HepG2 (cell line): ENCODE measurements at regions not wholly inside any gene's neighbourhood (a gene's known extent, or its start where the extent isn't known, plus 50 kb on each side); places are given as distances from the start of the nearest gene placed in this dataset.
"Not testable (repeated sequence)": the region's sequence is repeated elsewhere in the genome, so short reads cannot be mapped to it uniquely, and the experiment has no call there.

Experiments used
- ATAC-seq: fragments of 200-7000 bp; cut with Tn5 transposase; 3 replicates; pipeline ENCODE4 v1.9.1; 2020; ENCODE audit warnings: mild to moderate bottlenecking, moderate library complexity
- BruUV-seq: library from RNA; stranded (reverse); fragments of 400-500 nt; replicated peaks from 2 replicates; lab custom pipeline; 2021; lab: Mats Ljungman, UMichigan
- CTCF ChIA-PET: fragments of 300-600 bp; formaldehyde crosslinking; extraction: SDS; loops from one replicate; lab custom pipeline; 2021; ENCODE audit warnings: low total read pairs, inconsistent platforms, low intra/inter-chr PET ratio; lab: Yijun Ruan, JAX
- POLR2A ChIA-PET: fragments of 350-600 bp; sonication (Branson Sonifier 250); formaldehyde crosslinking; loops from one replicate; lab custom pipeline; 2020; ENCODE audit warnings: antibody characterized with exemption, inconsistent platforms; lab: Yijun Ruan, JAX
- DNase-seq: peaks from one replicate; pipeline ENCODE4 v3.0.0-alpha.2; 2015; ENCODE audit warnings: low spot score
- FAIRE-seq: peaks from 3 replicates; lab custom pipeline; 2011; peaks lifted over from hg19 to GRCh38; lab: Jason Lieb, UNC
- H2AFZ ChIP-seq: one replicate; pipeline ENCODE4 v1.6.1; 2011; ENCODE audit warnings: low read length, inconsistent platforms
- H3K27ac ChIP-seq: fragments of 300-600 bp; 3 replicates; pipeline ENCODE4 v1.8.0; 2011; ENCODE audit warnings: mixed run types, mild to moderate bottlenecking, mixed read lengths, low read length, inconsistent platforms; ENCODE audit not compliant: insufficient read depth; ENCODE audit errors: extremely low read length
- H3K27me3 ChIP-seq, 2 experiments: fragments of 200-600 bp in 1 of 2; 2 replicates in 1 of 2; 3 replicates in 1 of 2; pipeline versions ENCODE4 v1.6.0 to v1.8.0; 2011; ENCODE audit warnings: low read length in 2 of 2, mild to moderate bottlenecking in 2 of 2, moderate library complexity in 2 of 2, inconsistent platforms in 1 of 2; ENCODE audit not compliant: insufficient read depth in 2 of 2, control insufficient read depth in 1 of 2
- H3K36me3 ChIP-seq, 2 experiments: fragments of 200-600 bp in 1 of 2; replicated peaks in 1 of 2; 2 replicates in 1 of 2; 3 replicates in 1 of 2; pipeline versions ENCODE4 v1.5.1 to v1.8.0; 2011; ENCODE audit warnings: low read length in 2 of 2, inconsistent platforms in 1 of 2; ENCODE audit not compliant: insufficient read depth in 2 of 2, control insufficient read depth in 1 of 2
- H3K4me1 ChIP-seq: 2 replicates; pipeline ENCODE4 v1.5.1; 2012; ENCODE audit warnings: low read length, inconsistent platforms; ENCODE audit not compliant: insufficient read depth
- H3K4me2 ChIP-seq: 2 replicates; pipeline ENCODE4 v1.6.0; 2011; ENCODE audit warnings: low read depth, low read length, inconsistent platforms
- H3K4me3 ChIP-seq, 3 experiments: fragments of 200-600 bp in 1 of 3; sonication (generic), shearing (Covaris generic) in 1 of 3; replicated peaks in 1 of 3; 2 replicates each; pipeline ENCODE4 v1.5.1; 2011 to 2016; ENCODE audit warnings: low read length in 3 of 3, inconsistent platforms in 2 of 3, low read depth in 2 of 3, mild to moderate bottlenecking in 2 of 3, control low read depth in 1 of 3, mixed read lengths in 1 of 3; ENCODE audit not compliant: insufficient read depth in 1 of 3
- H3K79me2 ChIP-seq: one replicate; pipeline ENCODE4 v1.6.1; 2011; ENCODE audit warnings: low read length, inconsistent platforms; ENCODE audit not compliant: insufficient read depth
- H3K9ac ChIP-seq: 2 replicates; pipeline ENCODE4 v1.6.0; 2011; ENCODE audit warnings: mild to moderate bottlenecking, low read depth, low read length, inconsistent platforms; ENCODE audit not compliant: insufficient read depth
- H3K9me3 ChIP-seq: 2 replicates; pipeline ENCODE4 v1.5.1; 2012; ENCODE audit warnings: mild to moderate bottlenecking, low read length
- H4K20me1 ChIP-seq: 2 replicates; pipeline ENCODE4 v1.6.0; 2011; ENCODE audit warnings: inconsistent platforms, mild to moderate bottlenecking, low read length, moderate library complexity; ENCODE audit not compliant: insufficient read depth
- CENPT ChIP-seq: sonication (generic); formaldehyde crosslinking; IDR thresholded peaks from 2 replicates; pipeline ENCODE4 v1.8.0; 2022; ENCODE audit warnings: low read depth, mild to moderate bottlenecking, moderate library complexity, missing genetic modification reagents
- CREBL2 ChIP-seq: sonication (generic); formaldehyde crosslinking; IDR thresholded peaks from 2 replicates; pipeline ENCODE4 v1.8.1; 2023; ENCODE audit warnings: missing genetic modification reagents, mild to moderate bottlenecking, borderline replicate concordance
- DMAP1 ChIP-seq: IDR thresholded peaks from 2 replicates; pipeline ENCODE4 v1.6.1; 2016
- MAX ChIP-seq: IDR thresholded peaks from 2 replicates; pipeline ENCODE4 v1.6.1; 2012; ENCODE audit warnings: inconsistent platforms
- PHF20 ChIP-seq: sonication (generic); formaldehyde crosslinking; IDR thresholded peaks from 2 replicates; pipeline ENCODE4 v1.5.0; 2020; ENCODE audit warnings: mild to moderate bottlenecking, missing genetic modification reagents
- STAG1 ChIP-seq: sonication (generic); formaldehyde crosslinking; IDR thresholded peaks from 2 replicates; pipeline ENCODE4 v1.4.0; 2020; ENCODE audit warnings: missing genetic modification reagents
- ZBTB3 ChIP-seq: sonication (generic); formaldehyde crosslinking; IDR thresholded peaks from 2 replicates; pipeline ENCODE4 v1.4.0; 2020; ENCODE audit warnings: low read depth, mild to moderate bottlenecking, moderate library complexity, missing genetic modification reagents, borderline replicate concordance
- ZNF75D ChIP-seq: sonication (generic); formaldehyde crosslinking; IDR thresholded peaks from 2 replicates; pipeline ENCODE4 v1.8.1; 2023; ENCODE audit warnings: missing genetic modification reagents, mild to moderate bottlenecking, borderline replicate concordance
- ZNF782 ChIP-seq: sonication (generic); formaldehyde crosslinking; IDR thresholded peaks from 2 replicates; pipeline ENCODE4 v1.4.0; 2020; ENCODE audit warnings: missing genetic modification reagents, mild to moderate bottlenecking, borderline replicate concordance
- ZSCAN12 ChIP-seq: sonication (generic); formaldehyde crosslinking; IDR thresholded peaks from 2 replicates; pipeline ENCODE4 v1.9.0; 2021; ENCODE audit warnings: mild to moderate bottlenecking, missing genetic modification reagents
- WGBS: methylation state at CpG from one replicate; pipeline ENCODE4 v1.1.6; 2017; ENCODE audit warnings: low lambda C conversion rate; 5-methylcytosine and 5-hydroxymethylcytosine counted together
- in situ Hi-C: cut with HindIII; loops from 2 replicates; pipeline ENCODE4 v1.10.0; 2017; ENCODE audit warnings: low pct_unique_long_range_greater_than_20kb; ENCODE audit not compliant: extremely low pct_ligation_motif_present
- intact Hi-C: fragments of 100-400 bp; cut with micrococcal nuclease; formaldehyde crosslinking; loops from one replicate; pipeline ENCODE4 v1.10.0; 2022; ENCODE audit not compliant: unreplicated experiment

GRCh38 chr1:232346844-232347243 is 283.1 kb downstream of the SIPA1L2 start:
- H3K4me1 ChIP-seq: no peaks in the 10 kb centered on the region
- CTCF ChIA-PET: no interaction called here
- WGBS: no CpG with 5 or more reads among the region's 1 CpG

GRCh38 chr1:232344791-232345399 is 285.0 kb downstream of the SIPA1L2 start:
- no peak for ATAC-seq
- Histone ChIP-seq H3K4me1 (no peaks in the 10 kb centered on the region), H3K4me3 (no peak overlapping the region), H3K36me3 (no peaks in the 10 kb centered on the region), H3K9me3 (peaks cover 9% of the 10 kb centered on the region), H3K27ac (no peak overlapping the region), H4K20me1 (no peaks in the 10 kb centered on the region), H3K9ac (no peak overlapping the region), H3K27me3 (no peaks in the 10 kb centered on the region), H2AFZ (no peak overlapping the region), H3K4me2 (no peak overlapping the region), H3K79me2 (no peaks in the 10 kb centered on the region)
- BruUV-seq: no TSS peak
- TF ChIP-seq STAG1 (CRISPR knock-in tag): no peak
- no peak for TF ChIP-seq MAX
- intact Hi-C loops: no loop called here
- DNase-seq: no peak
- ChIA-PET POLR2A (no interaction called here), CTCF (no interaction called here)
- under 1% methylated on average over 4 of the region's 4 CpGs for WGBS
- no peak for FAIRE-seq
- in situ Hi-C loops: no loop called here

More at GRCh38 chr1:232346844-232347243, 283.1 kb downstream of the SIPA1L2 start:
- no peak for TF ChIP-seq CREBL2
- TF ChIP-seq ZNF75D (CRISPR knock-in tag): no peak
- no peak for TF ChIP-seq PHF20 (CRISPR knock-in tag)
- no peak for TF ChIP-seq DMAP1
- TF ChIP-seq CENPT: no peak
- no peak for TF ChIP-seq ZBTB3 (CRISPR knock-in tag)
- no peak for TF ChIP-seq ZSCAN12 (CRISPR knock-in tag)
- no peak for TF ChIP-seq ZNF782 (CRISPR knock-in tag)
- Histone ChIP-seq H3K36me3 (no peaks in the 10 kb centered on the region), H3K4me2 (no peak overlapping the region), H3K79me2 (no peaks in the 10 kb centered on the region), H3K27me3 (no peaks in the 10 kb centered on the region), H4K20me1 (no peaks in the 10 kb centered on the region), H3K9ac (no peak overlapping the region), H3K4me3 (no peak overlapping the region), H3K27ac (no peak overlapping the region), H3K9me3 (peaks cover 9% of the 10 kb centered on the region), H2AFZ (no peak overlapping the region)
- BruUV-seq: no TSS peak
- DNase-seq: no peak
- intact Hi-C loops (no loop called here), in situ Hi-C loops (no loop called here)
- no peak for FAIRE-seq
- no peak for ATAC-seq
- POLR2A ChIA-PET: no interaction called here

- H4K20me1 ChIP-seq, H3K36me3 ChIP-seq, in situ Hi-C loops, H3K4me3 ChIP-seq, H3K27ac ChIP-seq, H3K79me2 ChIP-seq, BruUV-seq, H3K9me3 ChIP-seq, H3K9ac ChIP-seq, intact Hi-C loops, CTCF ChIA-PET, ATAC-seq, H3K27me3 ChIP-seq, H3K4me1 ChIP-seq, FAIRE-seq, H3K4me2 ChIP-seq, POLR2A ChIA-PET, DNase-seq, H2AFZ ChIP-seq: not testable (repeated sequence)
- 0% methylated on average over 3 of the region's 3 CpGs for WGBS
Observed at GRCh38 chr1:232344186-232344585, 285.7 kb downstream of the SIPA1L2 start.
